ENCODE measurements at regions not wholly inside any gene's neighbourhood (a gene's known extent, or its start where the extent isn't known, plus 50 kb on each side); places are given as distances from the start of the nearest gene placed in this dataset.
"Not testable (repeated sequence)": the region's sequence is repeated elsewhere in the genome, so short reads cannot be mapped to it uniquely, and the experiment has no call there.

GRCh38 chr6:121619987-121620740 is 184.7 kb downstream of the GJA1 start:
- Histone ChIP-seq H3K4me3 (ENCODE audit: low read depth in 1 of 3, low read length in 3 of 3) (no peak overlapping the region), H3K36me3 (ENCODE audit: control insufficient read depth in 3 of 3, insufficient read depth in 2 of 3, low read depth in 1 of 3, low read length in 3 of 3) (no peaks in the 10 kb centered on the region), H3K4me1 (ENCODE audit: control insufficient read depth in 3 of 3, insufficient read depth in 2 of 3, low read depth in 1 of 3, low read length in 2 of 3) (no peaks in the 10 kb centered on the region), H3K27ac (ENCODE audit: low read depth in 1 of 3, low read length in 2 of 3) (no peak overlapping the region), H3K27me3 (ENCODE audit: control insufficient read depth in 3 of 3, insufficient read depth in 3 of 3, low read length in 3 of 3) (no peaks in the 10 kb centered on the region), H3K9me3 (ENCODE audit: control insufficient read depth in 2 of 2, insufficient read depth in 1 of 2, low read depth in 1 of 2, low read length in 1 of 2) (no peaks in the 10 kb centered on the region)
- no peak for DNase-seq
- no peak for FAIRE-seq
- 83 to 90% (median 86%) methylated on average over 7 of the region's 8 CpGs for WGBS, 3 donors

DNA sequence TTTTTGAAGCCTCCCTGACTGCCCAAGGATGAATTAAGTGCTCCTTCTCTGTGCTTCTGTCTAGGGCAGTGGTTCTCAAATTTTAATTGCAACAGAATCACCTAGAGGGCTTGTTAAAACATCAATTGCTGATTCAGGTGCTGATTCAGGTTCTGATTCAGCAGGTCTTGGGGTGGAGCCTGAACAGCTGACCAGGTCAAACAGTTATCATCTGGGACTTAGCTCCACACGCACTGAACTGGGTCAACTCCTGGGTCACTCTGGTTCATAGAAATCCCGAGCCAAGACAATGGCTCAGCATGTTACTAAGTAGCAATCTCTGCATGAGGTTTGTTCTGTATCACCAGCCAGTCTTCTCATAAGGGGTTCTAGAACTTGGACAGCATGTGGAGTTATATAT is 192.3 kb downstream of the GJA1 start:
- WGBS, 3 donors: 49 to 75% (median 65%) methylated on average over 2 of the region's 2 CpGs
- FAIRE-seq: no peak

DNA sequence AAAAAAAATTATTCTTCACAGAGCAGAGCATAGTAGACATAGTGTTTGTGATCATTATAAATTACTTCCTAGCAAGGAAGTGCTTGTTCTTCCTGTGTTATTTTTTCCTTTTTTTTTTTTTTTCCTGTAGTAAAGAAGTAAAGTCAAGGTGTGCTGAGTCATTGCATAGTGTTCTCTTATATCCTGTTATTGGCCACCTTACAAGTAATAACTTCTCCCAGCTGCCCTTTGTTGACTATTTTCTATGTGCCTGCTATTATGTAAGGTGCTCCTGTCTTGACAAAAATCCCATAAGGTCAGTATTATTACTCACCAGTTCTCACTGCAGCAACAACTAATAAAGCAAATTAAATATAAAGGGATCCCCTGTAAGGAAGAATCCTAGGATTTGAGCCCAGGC is 195.3 kb downstream of the GJA1 start:
- no peaks in the 10 kb centered on the region for H3K4me1 ChIP-seq (ENCODE audit: control insufficient read depth in 3 of 3, insufficient read depth in 2 of 3, low read depth in 1 of 3, low read length in 2 of 3)

More for the DNA sequence above, 192.3 kb downstream of the GJA1 start:
- H3K27me3 ChIP-seq (ENCODE audit: control insufficient read depth in 3 of 3, insufficient read depth in 3 of 3, low read length in 3 of 3): no peaks in the 10 kb centered on the region
- H3K4me3 ChIP-seq (ENCODE audit: low read depth in 1 of 3, low read length in 3 of 3): no peak overlapping the region
- H3K4me1 ChIP-seq (ENCODE audit: control insufficient read depth in 3 of 3, insufficient read depth in 2 of 3, low read depth in 1 of 3, low read length in 2 of 3): no peaks in the 10 kb centered on the region
- no peaks in the 10 kb centered on the region for H3K36me3 ChIP-seq (ENCODE audit: control insufficient read depth in 3 of 3, insufficient read depth in 2 of 3, low read depth in 1 of 3, low read length in 3 of 3)
- no peak overlapping the region for H3K27ac ChIP-seq (ENCODE audit: low read depth in 1 of 3, low read length in 2 of 3)
- no peak for DNase-seq
- peaks cover 0 to 5% of the 10 kb centered on the region in 2 donors for H3K9me3 ChIP-seq (ENCODE audit: control insufficient read depth in 2 of 2, insufficient read depth in 1 of 2, low read depth in 1 of 2, low read length in 1 of 2)

DNA sequence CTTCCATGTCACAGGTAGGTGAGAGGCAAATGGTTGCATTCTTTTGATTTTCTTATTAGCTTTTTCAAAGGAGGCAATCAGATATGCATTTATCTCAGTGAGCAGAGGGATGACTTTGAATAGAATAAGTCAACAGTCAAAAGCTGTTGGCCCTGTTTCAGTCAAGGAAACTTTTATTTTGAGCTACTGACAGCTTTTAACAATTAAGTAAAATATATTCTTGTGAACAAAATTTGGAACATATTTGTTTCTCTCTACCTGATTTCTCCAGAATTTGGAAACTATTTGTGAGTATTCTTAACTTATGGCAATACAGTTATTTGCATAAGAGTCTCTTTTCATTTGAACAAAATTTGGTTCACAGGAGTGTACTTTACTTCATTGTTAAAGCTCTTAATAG is 196.3 kb downstream of the GJA1 start:
- not testable (repeated sequence) for FAIRE-seq; H3K27ac ChIP-seq (ENCODE audit: low read depth in 1 of 3, low read length in 2 of 3); H3K27me3 ChIP-seq (ENCODE audit: control insufficient read depth in 3 of 3, insufficient read depth in 3 of 3, low read length in 3 of 3); DNase-seq; H3K4me3 ChIP-seq (ENCODE audit: low read depth in 1 of 3, low read length in 3 of 3); H3K36me3 ChIP-seq (ENCODE audit: control insufficient read depth in 3 of 3, insufficient read depth in 2 of 3, low read depth in 1 of 3, low read length in 3 of 3); H3K4me1 ChIP-seq (ENCODE audit: control insufficient read depth in 3 of 3, insufficient read depth in 2 of 3, low read depth in 1 of 3, low read length in 2 of 3)
- peaks cover 0 to 23% of the 10 kb centered on the region in 2 donors for H3K9me3 ChIP-seq (ENCODE audit: control insufficient read depth in 2 of 2, insufficient read depth in 1 of 2, low read depth in 1 of 2, low read length in 1 of 2)

More for the DNA sequence above, 195.3 kb downstream of the GJA1 start:
- Histone ChIP-seq H3K27ac (ENCODE audit: low read depth in 1 of 3, low read length in 2 of 3) (no peak overlapping the region), H3K27me3 (ENCODE audit: control insufficient read depth in 3 of 3, insufficient read depth in 3 of 3, low read length in 3 of 3) (no peaks in the 10 kb centered on the region), H3K36me3 (ENCODE audit: control insufficient read depth in 3 of 3, insufficient read depth in 2 of 3, low read depth in 1 of 3, low read length in 3 of 3) (no peaks in the 10 kb centered on the region), H3K4me3 (ENCODE audit: low read depth in 1 of 3, low read length in 3 of 3) (no peak overlapping the region), H3K9me3 (ENCODE audit: control insufficient read depth in 2 of 2, insufficient read depth in 1 of 2, low read depth in 1 of 2, low read length in 1 of 2) (peaks cover 0 to 14% of the 10 kb centered on the region in 2 donors)
- DNase-seq (no peak), FAIRE-seq (no peak)

GRCh38 chr6:121633309-121633708 is 197.9 kb downstream of the GJA1 start:
- H3K4me3 ChIP-seq (ENCODE audit: low read depth in 1 of 3, low read length in 3 of 3): no peak overlapping the region
- DNase-seq (no peak), FAIRE-seq (no peak)
- H3K9me3 ChIP-seq (ENCODE audit: control insufficient read depth in 2 of 2, insufficient read depth in 1 of 2, low read depth in 1 of 2, low read length in 1 of 2): peaks cover 0 to 23% of the 10 kb centered on the region in 2 donors
- no peaks in the 10 kb centered on the region for H3K36me3 ChIP-seq (ENCODE audit: control insufficient read depth in 3 of 3, insufficient read depth in 2 of 3, low read depth in 1 of 3, low read length in 3 of 3)
- H3K4me1 ChIP-seq (ENCODE audit: control insufficient read depth in 3 of 3, insufficient read depth in 2 of 3, low read depth in 1 of 3, low read length in 2 of 3): no peaks in the 10 kb centered on the region
- no peak overlapping the region for H3K27ac ChIP-seq (ENCODE audit: low read depth in 1 of 3, low read length in 2 of 3)
- H3K27me3 ChIP-seq (ENCODE audit: control insufficient read depth in 3 of 3, insufficient read depth in 3 of 3, low read length in 3 of 3): no peaks in the 10 kb centered on the region

DNA sequence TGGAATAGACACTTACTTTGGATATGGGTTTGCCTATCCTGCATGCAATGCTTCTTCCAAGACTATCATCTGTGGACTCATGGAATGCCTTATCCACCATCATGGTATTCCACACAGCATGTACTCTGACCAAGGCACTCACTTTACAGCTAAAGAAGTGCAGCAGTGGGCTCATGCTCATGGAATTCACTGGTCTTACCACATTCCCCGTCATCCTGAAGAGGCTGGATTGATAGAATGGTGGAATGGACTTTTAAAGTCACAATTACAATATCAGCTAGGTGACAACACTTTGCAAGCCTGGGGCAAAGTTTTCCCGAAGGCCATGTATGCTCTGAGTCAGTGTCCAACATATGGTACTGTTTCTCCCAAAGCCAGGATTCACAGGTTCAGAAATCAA is 199.1 kb downstream of the GJA1 start:
- FAIRE-seq; H3K36me3 ChIP-seq (ENCODE audit: control insufficient read depth in 3 of 3, insufficient read depth in 2 of 3, low read depth in 1 of 3, low read length in 3 of 3): not testable (repeated sequence)
- 74 to 81% (median 80%) methylated on average over 2 of the region's 2 CpGs for WGBS, 3 donors

GRCh38 chr6:121635355-121635754 is 199.9 kb downstream of the GJA1 start:
- Histone ChIP-seq H3K36me3 (ENCODE audit: control insufficient read depth in 3 of 3, insufficient read depth in 2 of 3, low read depth in 1 of 3, low read length in 3 of 3) (no peaks in the 10 kb centered on the region), H3K4me1 (ENCODE audit: control insufficient read depth in 3 of 3, insufficient read depth in 2 of 3, low read depth in 1 of 3, low read length in 2 of 3) (no peaks in the 10 kb centered on the region), H3K27ac (ENCODE audit: low read depth in 1 of 3, low read length in 2 of 3) (no peak overlapping the region), H3K27me3 (ENCODE audit: control insufficient read depth in 3 of 3, insufficient read depth in 3 of 3, low read length in 3 of 3) (no peaks in the 10 kb centered on the region), H3K9me3 (ENCODE audit: control insufficient read depth in 2 of 2, insufficient read depth in 1 of 2, low read depth in 1 of 2, low read length in 1 of 2) (peaks cover 0 to 23% of the 10 kb centered on the region in 2 donors), H3K4me3 (ENCODE audit: low read depth in 1 of 3, low read length in 3 of 3) (no peak overlapping the region)
- DNase-seq (no peak), FAIRE-seq (no peak)
- WGBS, 3 donors: 89 to 92% (median 92%) methylated on average over 2 of the region's 2 CpGs

More for the DNA sequence above, 199.1 kb downstream of the GJA1 start:
- not testable (repeated sequence) for H3K27ac ChIP-seq (ENCODE audit: low read depth in 1 of 3, low read length in 2 of 3); H3K4me3 ChIP-seq (ENCODE audit: low read depth in 1 of 3, low read length in 3 of 3); H3K4me1 ChIP-seq (ENCODE audit: control insufficient read depth in 3 of 3, insufficient read depth in 2 of 3, low read depth in 1 of 3, low read length in 2 of 3); H3K27me3 ChIP-seq (ENCODE audit: control insufficient read depth in 3 of 3, insufficient read depth in 3 of 3, low read length in 3 of 3)
- H3K9me3 ChIP-seq (ENCODE audit: control insufficient read depth in 2 of 2, insufficient read depth in 1 of 2, low read depth in 1 of 2, low read length in 1 of 2): peaks cover 0 to 23% of the 10 kb centered on the region in 2 donors
- DNase-seq: peak in 1 of 2 donors; percentile 5

GRCh38 chr6:121636217-121636616 is 200.8 kb downstream of the GJA1 start:
- H3K27ac ChIP-seq (ENCODE audit: low read depth in 1 of 3, low read length in 2 of 3): not testable (repeated sequence)

DNA sequence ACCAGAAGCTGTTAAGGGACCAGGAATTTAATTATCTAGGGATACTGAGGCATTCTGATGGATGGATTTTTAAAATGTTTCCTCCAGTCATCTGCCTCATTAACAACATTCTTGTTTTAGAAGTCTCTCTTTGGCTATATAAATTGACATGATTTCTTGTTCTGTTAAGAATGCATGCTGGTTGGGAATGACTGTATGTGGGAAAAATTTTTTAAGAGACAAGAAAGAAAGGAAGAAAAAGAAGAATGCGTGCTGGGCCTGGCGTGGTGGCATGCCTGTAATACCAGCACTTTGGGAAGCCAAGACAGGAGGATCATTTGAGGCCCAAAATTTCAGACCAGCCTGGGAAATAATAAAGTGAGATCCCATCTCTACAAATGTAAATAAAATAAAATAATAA is 203.6 kb downstream of the GJA1 start:
- H3K36me3 ChIP-seq (ENCODE audit: control insufficient read depth in 3 of 3, insufficient read depth in 2 of 3, low read depth in 1 of 3, low read length in 3 of 3): no peaks in the 10 kb centered on the region
- no peaks in the 10 kb centered on the region for H3K4me1 ChIP-seq (ENCODE audit: control insufficient read depth in 3 of 3, insufficient read depth in 2 of 3, low read depth in 1 of 3, low read length in 2 of 3)
- FAIRE-seq: no peak
- no peak for DNase-seq
- no peak overlapping the region for H3K4me3 ChIP-seq (ENCODE audit: low read depth in 1 of 3, low read length in 3 of 3)
- H3K27me3 ChIP-seq (ENCODE audit: control insufficient read depth in 3 of 3, insufficient read depth in 3 of 3, low read length in 3 of 3): no peaks in the 10 kb centered on the region
- WGBS, 3 donors: 89 to 94% (median 91%) methylated on average over 2 of the region's 2 CpGs
- H3K27ac ChIP-seq (ENCODE audit: low read depth in 1 of 3, low read length in 2 of 3): no peak overlapping the region
- peaks cover 0 to 15% of the 10 kb centered on the region in 2 donors for H3K9me3 ChIP-seq (ENCODE audit: control insufficient read depth in 2 of 2, insufficient read depth in 1 of 2, low read depth in 1 of 2, low read length in 1 of 2)

More at GRCh38 chr6:121636217-121636616, 200.8 kb downstream of the GJA1 start:
- not testable (repeated sequence) for H3K27me3 ChIP-seq (ENCODE audit: control insufficient read depth in 3 of 3, insufficient read depth in 3 of 3, low read length in 3 of 3); DNase-seq; H3K36me3 ChIP-seq (ENCODE audit: control insufficient read depth in 3 of 3, insufficient read depth in 2 of 3, low read depth in 1 of 3, low read length in 3 of 3); H3K4me1 ChIP-seq (ENCODE audit: control insufficient read depth in 3 of 3, insufficient read depth in 2 of 3, low read depth in 1 of 3, low read length in 2 of 3); FAIRE-seq; H3K4me3 ChIP-seq (ENCODE audit: low read depth in 1 of 3, low read length in 3 of 3)
- 57 to 74% (median 67%) methylated on average over 2 of the region's 2 CpGs for WGBS, 3 donors
- H3K9me3 ChIP-seq (ENCODE audit: control insufficient read depth in 2 of 2, insufficient read depth in 1 of 2, low read depth in 1 of 2, low read length in 1 of 2): peaks cover 0 to 23% of the 10 kb centered on the region in 2 donors

Data from small intestine (tissue), 7 donors.